Kidney (tissue), 13 donors: ENCODE measurements at regions not wholly inside any gene's neighbourhood (a gene's known extent, or its start where the extent isn't known, plus 50 kb on each side); places are given as distances from the start of the nearest gene placed in this dataset.
A peak's percentile ranks its signal among the peaks of the same experiment; 100 is the strongest.

ENCODE experiments used
- DNase-seq, 5 donors: peaks; one replicate each; pipeline ENCODE4 v3.0.0-alpha.2; 2013 to 2020
- FAIRE-seq: peaks from 2 replicates; lab custom pipeline; 2012; peaks lifted over from hg19 to GRCh38; lab: Jason Lieb, UNC
- H3K27ac ChIP-seq, 2 donors: one replicate each; pipeline ENCODE4 v1.7.0; 2013; ENCODE audit warnings: low read depth in 2 of 2, low read length in 2 of 2, inconsistent platforms in 1 of 2
- H3K27me3 ChIP-seq: one replicate; pipeline ENCODE4 v1.7.1; 2013; ENCODE audit warnings: low read length, inconsistent platforms; ENCODE audit not compliant: control insufficient read depth, insufficient read depth
- H3K36me3 ChIP-seq, 3 donors: one replicate each; pipeline versions ENCODE4 v1.7.0 to v1.7.1; 2013; ENCODE audit warnings: low read length in 3 of 3, control low read depth in 1 of 3, inconsistent platforms in 1 of 3; ENCODE audit not compliant: insufficient read depth in 3 of 3, control insufficient read depth in 2 of 3
- H3K4me1 ChIP-seq, 3 donors: one replicate each; pipeline versions ENCODE4 v1.7.0 to v1.7.1; 2013; ENCODE audit warnings: low read length in 3 of 3, inconsistent platforms in 1 of 3, low read depth in 1 of 3; ENCODE audit not compliant: control insufficient read depth in 2 of 3, insufficient read depth in 2 of 3
- H3K4me3 ChIP-seq, 3 donors: one replicate each; pipeline versions ENCODE4 v1.7.0 to v1.8.1; 2013; ENCODE audit warnings: low read length in 3 of 3, control low read depth in 1 of 3, inconsistent platforms in 1 of 3
- H3K9ac ChIP-seq, 3 donors: one replicate each; pipeline versions ENCODE4 v1.7.0 to v1.7.1; 2013; ENCODE audit warnings: low read length in 3 of 3, control low read depth in 1 of 3, inconsistent platforms in 1 of 3
- H3K9me3 ChIP-seq, 3 donors: one replicate each; pipeline versions ENCODE4 v1.7.0 to v1.7.1; 2013; ENCODE audit warnings: low read length in 3 of 3, control low read depth in 1 of 3, inconsistent platforms in 1 of 3; ENCODE audit not compliant: control insufficient read depth in 2 of 3, insufficient read depth in 1 of 3
- intact Hi-C: fragments of 100-400 bp; cut with DNase I; formaldehyde crosslinking; loops from one replicate; pipeline ENCODE4 v1.11.1; 2022
- TF ChIP-seq, protein P1 (sequence below): IDR thresholded peaks from 3 replicates; pipeline ENCODE4 v1.5.1; 2012; ENCODE audit warnings: mild to moderate bottlenecking, moderate library complexity, borderline replicate concordance; ENCODE audit not compliant: insufficient read depth; ENCODE audit errors: extremely low read depth
- donor health status: control.
- donor health status: control.
- donor health status: control.
- donor health status: control.
- donor health status: control.
- donor health status: DM: yes; HTN: yes; CAD: no.
- donor health status: Normal renal cell carcinoma (clear cell type).

GRCh38 chr2:5777131-5777535 is 84.9 kb downstream of the SOX11 start:
- Histone ChIP-seq H3K9me3 (no peaks in the 10 kb centered on the region), H3K9ac (no peak overlapping the region), H3K27me3 (no peaks in the 10 kb centered on the region), H3K4me3 (no peak overlapping the region), H3K36me3 (no peaks in the 10 kb centered on the region), H3K4me1 (no peaks in the 10 kb centered on the region), H3K27ac (no peak overlapping the region)
- peak in 4 of 5 donors; percentile 53 to 86 (median 71) for DNase-seq
- intact Hi-C loops, result no loop called here
- TF ChIP-seq, protein P1, sequence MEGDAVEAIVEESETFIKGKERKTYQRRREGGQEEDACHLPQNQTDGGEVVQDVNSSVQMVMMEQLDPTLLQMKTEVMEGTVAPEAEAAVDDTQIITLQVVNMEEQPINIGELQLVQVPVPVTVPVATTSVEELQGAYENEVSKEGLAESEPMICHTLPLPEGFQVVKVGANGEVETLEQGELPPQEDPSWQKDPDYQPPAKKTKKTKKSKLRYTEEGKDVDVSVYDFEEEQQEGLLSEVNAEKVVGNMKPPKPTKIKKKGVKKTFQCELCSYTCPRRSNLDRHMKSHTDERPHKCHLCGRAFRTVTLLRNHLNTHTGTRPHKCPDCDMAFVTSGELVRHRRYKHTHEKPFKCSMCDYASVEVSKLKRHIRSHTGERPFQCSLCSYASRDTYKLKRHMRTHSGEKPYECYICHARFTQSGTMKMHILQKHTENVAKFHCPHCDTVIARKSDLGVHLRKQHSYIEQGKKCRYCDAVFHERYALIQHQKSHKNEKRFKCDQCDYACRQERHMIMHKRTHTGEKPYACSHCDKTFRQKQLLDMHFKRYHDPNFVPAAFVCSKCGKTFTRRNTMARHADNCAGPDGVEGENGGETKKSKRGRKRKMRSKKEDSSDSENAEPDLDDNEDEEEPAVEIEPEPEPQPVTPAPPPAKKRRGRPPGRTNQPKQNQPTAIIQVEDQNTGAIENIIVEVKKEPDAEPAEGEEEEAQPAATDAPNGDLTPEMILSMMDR, result no peak
- FAIRE-seq, result no peak

- H3K4me3 ChIP-seq, result no peak overlapping the region
- no peak overlapping the region for H3K9ac ChIP-seq
- TF ChIP-seq, protein P1, result no peak
- H3K9me3 ChIP-seq, result no peaks in the 10 kb centered on the region
- H3K27ac ChIP-seq, result no peak overlapping the region
- intact Hi-C loops, result no loop called here
- FAIRE-seq (no peak), DNase-seq (no peak)
- H3K27me3 ChIP-seq, result no peaks in the 10 kb centered on the region
- no peaks in the 10 kb centered on the region for H3K36me3 ChIP-seq
- no peaks in the 10 kb centered on the region for H3K4me1 ChIP-seq
Observed at GRCh38 chr2:5781679-5782078, 89.5 kb downstream of the SOX11 start.

DNA sequence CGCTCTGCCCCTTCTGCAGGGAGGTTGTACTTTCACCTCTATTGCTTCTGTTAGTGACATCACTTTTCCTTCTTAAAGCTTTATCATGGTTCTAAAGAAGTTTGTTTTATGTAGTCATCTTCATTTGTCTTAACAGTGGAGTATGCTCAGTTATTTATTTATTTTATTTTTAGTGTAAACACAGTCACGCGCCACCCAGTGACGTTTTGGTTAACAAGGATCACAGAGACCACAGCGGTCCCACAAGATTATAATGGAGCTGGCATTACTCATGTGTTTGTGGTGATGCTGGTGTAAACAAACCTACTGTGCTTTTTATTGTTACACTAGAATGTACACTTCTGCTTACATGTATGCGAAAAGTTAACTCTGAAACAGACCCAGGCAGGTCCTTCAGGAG is 89.9 kb downstream of the SOX11 start:
- H3K9ac ChIP-seq, result no peak overlapping the region
- H3K4me1 ChIP-seq, result no peaks in the 10 kb centered on the region
- intact Hi-C loops, result no loop called here
- TF ChIP-seq, protein P1, result no peak
- no peak overlapping the region for H3K4me3 ChIP-seq
- no peak for FAIRE-seq
- no peak for DNase-seq
- no peaks in the 10 kb centered on the region for H3K9me3 ChIP-seq
- H3K27ac ChIP-seq, result no peak overlapping the region
- H3K27me3 ChIP-seq, result no peaks in the 10 kb centered on the region
- H3K36me3 ChIP-seq, result no peaks in the 10 kb centered on the region

DNA sequence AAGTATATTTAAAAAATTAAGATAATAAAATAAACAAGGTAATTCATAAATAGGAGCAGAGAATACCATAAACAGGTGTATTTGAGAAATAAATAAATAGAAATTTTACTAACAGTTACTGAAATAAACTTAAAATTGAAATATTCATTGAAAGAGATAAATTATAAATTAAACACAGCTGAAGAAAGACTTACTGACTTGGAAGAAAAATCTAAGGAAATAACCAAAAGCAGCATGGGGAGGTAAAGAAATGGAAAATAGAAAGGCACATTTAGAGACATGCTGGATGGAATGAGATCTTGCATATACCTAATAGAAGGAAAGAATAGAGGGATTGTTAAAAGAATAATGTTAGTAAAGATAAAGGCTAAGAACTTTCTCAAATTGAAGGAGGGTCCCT is 96.3 kb downstream of the SOX11 start:
- Histone ChIP-seq H3K27ac (no peak overlapping the region), H3K4me1 (no peaks in the 10 kb centered on the region), H3K36me3 (no peaks in the 10 kb centered on the region), H3K9me3 (peaks cover 0 to 14% (median 3%) of the 10 kb centered on the region in 3 donors), H3K4me3 (no peak overlapping the region), H3K9ac (no peak overlapping the region), H3K27me3 (no peaks in the 10 kb centered on the region)
- FAIRE-seq, result peak; percentile 19
- TF ChIP-seq, protein P1, result no peak
- intact Hi-C loops, result no loop called here
- no peak for DNase-seq
